IPS-20b (cell line): ENCODE measurements at regions not wholly inside any gene's neighbourhood (a gene's known extent, or its start where the extent isn't known, plus 50 kb on each side); places are given as distances from the start of the nearest gene placed in this dataset.

Experiments used
- H3K27ac ChIP-seq: one replicate; pipeline ENCODE4 v1.5.1; 2013; ENCODE audit warnings: low read length
- H3K27me3 ChIP-seq: 2 replicates; pipeline ENCODE4 v1.6.1; 2013; ENCODE audit warnings: mild to moderate bottlenecking, low read length, inconsistent platforms; ENCODE audit not compliant: insufficient read depth
- H3K36me3 ChIP-seq: 2 replicates; pipeline ENCODE4 v1.6.1; 2013; ENCODE audit warnings: low read depth, mild to moderate bottlenecking, inconsistent platforms, low read length, moderate library complexity; ENCODE audit not compliant: insufficient read depth
- H3K4me1 ChIP-seq: 2 replicates; pipeline ENCODE4 v1.6.1; 2013; ENCODE audit warnings: mild to moderate bottlenecking, control low read depth, inconsistent platforms, low read length, moderate library complexity; ENCODE audit not compliant: insufficient read depth
- H3K4me3 ChIP-seq: 2 replicates; pipeline ENCODE4 v1.5.1; 2013; ENCODE audit warnings: mild to moderate bottlenecking, low read length, inconsistent platforms
- H3K9ac ChIP-seq: 2 replicates; pipeline ENCODE4 v1.6.1; 2013; ENCODE audit warnings: low read depth, mild to moderate bottlenecking, inconsistent platforms, low read length, moderate library complexity
- H3K9me3 ChIP-seq: 2 replicates; pipeline ENCODE4 v1.6.1; 2013; ENCODE audit warnings: mild to moderate bottlenecking, low read depth, low read length, inconsistent platforms; ENCODE audit not compliant: insufficient read depth

DNA sequence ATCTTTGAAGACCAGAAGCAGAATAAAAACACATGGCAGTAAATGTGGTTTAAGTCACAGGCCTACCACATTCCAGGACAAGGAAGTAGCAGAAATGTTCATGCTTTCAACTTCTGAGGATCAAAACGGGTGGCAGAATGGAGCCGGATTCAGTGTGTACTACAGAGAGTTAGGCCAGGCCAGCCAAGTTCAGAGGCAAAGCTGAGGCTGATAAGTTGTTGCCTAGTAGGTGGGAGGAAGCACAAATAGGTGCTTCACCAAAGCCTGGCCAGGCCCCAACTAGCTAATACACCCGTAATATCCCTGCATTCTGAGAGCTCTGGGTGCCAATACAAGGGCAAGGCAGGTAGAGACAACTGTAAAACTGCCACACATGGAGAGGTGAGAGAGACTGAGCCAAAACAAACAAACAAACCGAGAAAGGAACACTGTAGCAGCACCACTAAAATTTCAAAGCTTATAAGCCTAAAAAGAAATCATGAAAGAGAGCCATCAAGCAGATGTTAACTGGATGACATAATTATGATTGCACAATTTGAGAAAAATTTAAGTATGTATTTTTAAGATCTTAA lies 156.4 kb upstream of the CBLB start:
- Histone ChIP-seq H3K4me1 (no peaks in the 10 kb centered on the region), H3K9ac (no peak overlapping the region), H3K4me3 (no peak overlapping the region), H3K27me3 (no peaks in the 10 kb centered on the region), H3K36me3 (no peaks in the 10 kb centered on the region), H3K9me3 (no peaks in the 10 kb centered on the region), H3K27ac (no peak overlapping the region)

GRCh38 chr3:106029954-106030626 lies 161.3 kb upstream of the CBLB start:
- no peaks in the 10 kb centered on the region for H3K36me3 ChIP-seq
- H3K27me3 ChIP-seq, result no peaks in the 10 kb centered on the region
- H3K4me1 ChIP-seq, result no peaks in the 10 kb centered on the region
- no peak overlapping the region for H3K27ac ChIP-seq
- no peak overlapping the region for H3K9ac ChIP-seq
- H3K4me3 ChIP-seq, result no peak overlapping the region
- H3K9me3 ChIP-seq, result no peaks in the 10 kb centered on the region

GRCh38 chr3:106030627-106030963 lies 161.8 kb upstream of the CBLB start:
- Histone ChIP-seq H3K9me3 (no peaks in the 10 kb centered on the region), H3K9ac (no peak overlapping the region), H3K27ac (no peak overlapping the region), H3K36me3 (no peaks in the 10 kb centered on the region), H3K4me3 (no peak overlapping the region), H3K27me3 (no peaks in the 10 kb centered on the region), H3K4me1 (no peaks in the 10 kb centered on the region)

DNA sequence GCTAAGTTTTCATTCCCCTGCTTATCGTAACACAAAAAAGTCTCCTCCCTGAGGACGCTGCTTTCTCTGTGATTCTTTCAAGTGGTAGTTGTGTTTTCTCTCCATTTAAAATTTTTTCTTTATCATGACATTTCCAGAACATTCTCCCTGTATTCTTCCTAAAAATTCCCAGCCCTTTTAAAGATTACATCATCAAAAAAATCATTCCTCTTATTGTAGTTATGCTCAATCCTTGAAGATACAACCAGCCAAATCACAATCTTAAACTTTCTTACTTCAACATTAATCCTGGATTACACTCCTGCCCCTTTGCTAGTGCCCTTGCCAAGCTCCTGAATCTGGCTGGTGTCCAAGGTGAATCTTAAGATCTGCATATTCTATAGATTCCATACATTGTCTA lies 163.7 kb upstream of the CBLB start:
- H3K36me3 ChIP-seq, result no peaks in the 10 kb centered on the region
- H3K27ac ChIP-seq, result no peak overlapping the region
- no peaks in the 10 kb centered on the region for H3K4me1 ChIP-seq
- H3K9me3 ChIP-seq, result no peaks in the 10 kb centered on the region
- no peak overlapping the region for H3K9ac ChIP-seq
- H3K27me3 ChIP-seq, result no peaks in the 10 kb centered on the region
- H3K4me3 ChIP-seq, result no peak overlapping the region

GRCh38 chr3:106033654-106034053 lies 164.8 kb upstream of the CBLB start:
- Histone ChIP-seq H3K36me3 (no peaks in the 10 kb centered on the region), H3K9ac (no peak overlapping the region), H3K27me3 (no peaks in the 10 kb centered on the region), H3K4me1 (no peaks in the 10 kb centered on the region), H3K4me3 (no peak overlapping the region), H3K27ac (no peak overlapping the region), H3K9me3 (no peaks in the 10 kb centered on the region)

- H3K4me1 ChIP-seq, result no peaks in the 10 kb centered on the region
- no peaks in the 10 kb centered on the region for H3K9me3 ChIP-seq
- H3K27ac ChIP-seq, result no peak overlapping the region
- H3K27me3 ChIP-seq, result no peaks in the 10 kb centered on the region
- no peaks in the 10 kb centered on the region for H3K36me3 ChIP-seq
- no peak overlapping the region for H3K4me3 ChIP-seq
- H3K9ac ChIP-seq, result no peak overlapping the region
Observed at GRCh38 chr3:106034313-106034712, 165.5 kb upstream of the CBLB start.

- Histone ChIP-seq H3K9me3 (no peaks in the 10 kb centered on the region), H3K27me3 (no peaks in the 10 kb centered on the region), H3K36me3 (no peaks in the 10 kb centered on the region), H3K4me1 (no peaks in the 10 kb centered on the region), H3K4me3 (no peak overlapping the region), H3K9ac (no peak overlapping the region), H3K27ac (no peak overlapping the region)
Observed at GRCh38 chr3:106035619-106036018, 166.8 kb upstream of the CBLB start.

- Histone ChIP-seq H3K9ac (no peak overlapping the region), H3K4me1 (no peaks in the 10 kb centered on the region), H3K36me3 (no peaks in the 10 kb centered on the region), H3K27me3 (no peaks in the 10 kb centered on the region), H3K27ac (no peak overlapping the region), H3K4me3 (no peak overlapping the region), H3K9me3 (no peaks in the 10 kb centered on the region)
Observed at GRCh38 chr3:106036696-106037095, 167.9 kb upstream of the CBLB start.

- Histone ChIP-seq H3K27ac (no peak overlapping the region), H3K9ac (no peak overlapping the region), H3K36me3 (no peaks in the 10 kb centered on the region), H3K9me3 (no peaks in the 10 kb centered on the region), H3K4me1 (no peaks in the 10 kb centered on the region), H3K27me3 (no peaks in the 10 kb centered on the region), H3K4me3 (no peak overlapping the region)
Observed at GRCh38 chr3:106047221-106047620, 178.4 kb upstream of the CBLB start.

- no peaks in the 10 kb centered on the region for H3K4me1 ChIP-seq
- no peak overlapping the region for H3K9ac ChIP-seq
- no peak overlapping the region for H3K4me3 ChIP-seq
- H3K9me3 ChIP-seq, result no peaks in the 10 kb centered on the region
- H3K27ac ChIP-seq, result no peak overlapping the region
- no peaks in the 10 kb centered on the region for H3K36me3 ChIP-seq
- H3K27me3 ChIP-seq, result no peaks in the 10 kb centered on the region
Observed at GRCh38 chr3:106048946-106049481, 180.2 kb upstream of the CBLB start.

DNA sequence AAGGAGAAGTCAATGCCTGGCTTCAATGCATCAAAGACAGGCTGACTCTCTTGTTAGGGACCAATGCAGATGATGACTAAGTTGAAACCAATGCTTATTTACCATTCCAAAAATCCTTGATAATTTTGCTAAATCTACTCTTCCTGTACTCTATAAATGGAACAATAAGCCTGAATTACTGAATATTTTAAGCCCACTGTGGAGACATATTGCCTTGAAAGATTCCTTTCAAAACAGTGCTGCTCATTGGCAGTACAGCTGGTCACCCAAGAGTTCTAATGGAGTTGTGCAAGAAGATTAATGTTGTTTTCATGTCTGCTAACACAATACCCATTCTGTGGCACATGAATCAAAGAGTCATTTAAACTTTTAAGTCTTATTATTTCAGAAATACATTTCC lies 181.0 kb upstream of the CBLB start:
- H3K9ac ChIP-seq, result no peak overlapping the region
- no peaks in the 10 kb centered on the region for H3K4me1 ChIP-seq
- H3K27me3 ChIP-seq, result no peaks in the 10 kb centered on the region
- H3K36me3 ChIP-seq, result no peaks in the 10 kb centered on the region
- H3K4me3 ChIP-seq, result no peak overlapping the region
- no peak overlapping the region for H3K27ac ChIP-seq
- H3K9me3 ChIP-seq, result no peaks in the 10 kb centered on the region

GRCh38 chr3:106056931-106057330 lies 188.1 kb upstream of the CBLB start:
- no peaks in the 10 kb centered on the region for H3K36me3 ChIP-seq

More at GRCh38 chr3:106056931-106057330, 188.1 kb upstream of the CBLB start:
- no peaks in the 10 kb centered on the region for H3K9me3 ChIP-seq
- H3K9ac ChIP-seq, result no peak overlapping the region
- H3K27me3 ChIP-seq, result no peaks in the 10 kb centered on the region
- H3K4me3 ChIP-seq, result no peak overlapping the region
- H3K27ac ChIP-seq, result no peak overlapping the region
- H3K4me1 ChIP-seq, result no peaks in the 10 kb centered on the region
